PC-3 (cell line): ENCODE measurements at regions not wholly inside any gene's neighbourhood (a gene's known extent, or its start where the extent isn't known, plus 50 kb on each side); places are given as distances from the start of the nearest gene placed in this dataset.

Experiments used
- EZH2 ChIP-seq: fragments of 300-600 bp; sonication (generic); IDR thresholded peaks from one replicate; pipeline ENCODE4 v1.6.1; 2017; ENCODE audit warnings: antibody characterized with exemption, mild to moderate bottlenecking, low read length; ENCODE audit not compliant: unreplicated experiment
- EZH2phosphoT487 ChIP-seq: fragments of 300-600 bp; sonication (generic); IDR thresholded peaks from 2 replicates; pipeline ENCODE4 v1.6.1; 2018; ENCODE audit warnings: mild to moderate bottlenecking, antibody characterized with exemption, low read length, borderline replicate concordance
- TF ChIP-seq, protein P1 (sequence below): fragments of 300-600 bp; sonication (generic); conservative IDR thresholded peaks from 2 replicates; pipeline ENCODE4 v1.5.1; 2017; ENCODE audit warnings: antibody characterized with exemption, low read depth, mild to moderate bottlenecking, low read length

DNA sequence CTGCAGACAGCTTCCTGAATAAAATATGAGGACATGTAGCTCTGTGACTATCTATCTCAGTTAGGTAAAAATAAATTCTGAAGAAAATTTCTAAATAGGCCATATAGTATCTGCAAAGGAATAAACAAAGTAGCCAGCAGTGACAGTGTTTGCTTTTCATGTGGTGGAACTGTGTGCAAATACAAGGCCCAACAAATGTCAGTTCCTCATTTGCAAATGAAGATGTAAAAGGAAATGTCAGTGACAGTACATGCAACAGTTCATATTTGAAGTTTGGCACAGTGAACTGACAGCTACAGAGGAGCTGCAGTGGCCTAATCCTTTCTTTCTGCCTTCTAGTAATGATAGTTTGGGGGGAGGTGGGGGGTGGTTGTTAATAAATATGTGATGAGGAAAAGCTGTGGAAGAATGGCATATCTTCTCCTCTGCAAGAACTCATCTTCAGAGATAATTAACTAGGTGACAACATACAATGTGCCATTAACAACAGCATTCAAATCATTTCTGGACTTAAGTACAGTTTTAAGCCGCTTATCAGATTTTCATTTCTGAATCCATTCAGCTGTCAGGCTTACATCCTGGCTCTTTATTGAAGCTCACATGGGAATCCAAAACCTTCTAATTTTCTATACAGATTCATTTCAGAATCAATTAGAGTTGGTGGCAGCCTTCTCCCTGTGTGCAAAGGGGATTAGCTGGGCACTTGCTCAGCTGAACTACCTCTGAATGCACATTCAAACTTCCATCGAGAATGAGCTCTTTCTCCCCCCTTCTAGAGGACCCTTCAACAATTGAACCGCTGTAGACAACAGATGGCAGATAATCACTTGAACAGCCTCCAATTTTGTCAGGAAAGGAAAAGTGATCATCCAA lies 1059.0 kb upstream of the EPHA7 start:
- TF ChIP-seq, protein P1, sequence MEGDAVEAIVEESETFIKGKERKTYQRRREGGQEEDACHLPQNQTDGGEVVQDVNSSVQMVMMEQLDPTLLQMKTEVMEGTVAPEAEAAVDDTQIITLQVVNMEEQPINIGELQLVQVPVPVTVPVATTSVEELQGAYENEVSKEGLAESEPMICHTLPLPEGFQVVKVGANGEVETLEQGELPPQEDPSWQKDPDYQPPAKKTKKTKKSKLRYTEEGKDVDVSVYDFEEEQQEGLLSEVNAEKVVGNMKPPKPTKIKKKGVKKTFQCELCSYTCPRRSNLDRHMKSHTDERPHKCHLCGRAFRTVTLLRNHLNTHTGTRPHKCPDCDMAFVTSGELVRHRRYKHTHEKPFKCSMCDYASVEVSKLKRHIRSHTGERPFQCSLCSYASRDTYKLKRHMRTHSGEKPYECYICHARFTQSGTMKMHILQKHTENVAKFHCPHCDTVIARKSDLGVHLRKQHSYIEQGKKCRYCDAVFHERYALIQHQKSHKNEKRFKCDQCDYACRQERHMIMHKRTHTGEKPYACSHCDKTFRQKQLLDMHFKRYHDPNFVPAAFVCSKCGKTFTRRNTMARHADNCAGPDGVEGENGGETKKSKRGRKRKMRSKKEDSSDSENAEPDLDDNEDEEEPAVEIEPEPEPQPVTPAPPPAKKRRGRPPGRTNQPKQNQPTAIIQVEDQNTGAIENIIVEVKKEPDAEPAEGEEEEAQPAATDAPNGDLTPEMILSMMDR = no peak
- no peak for TF ChIP-seq EZH2phosphoT487
- TF ChIP-seq EZH2 = no peak
